Pancreas (tissue), 10 donors: ENCODE measurements at regions not wholly inside any gene's neighbourhood (a gene's known extent, or its start where the extent isn't known, plus 50 kb on each side); places are given as distances from the start of the nearest gene placed in this dataset.

Experiments used
- ATAC-seq, 4 donors: fragments of 200-7000 bp; cut with Tn5 transposase; one replicate each; pipeline versions ENCODE4 v1.8.0 to v1.9.1; 2020; ENCODE audit warnings: mild to moderate bottlenecking in 4 of 4, moderate library complexity in 4 of 4
- DNase-seq, 6 donors: peaks; one replicate each; pipeline ENCODE4 v3.0.0-alpha.2; 2020
- FAIRE-seq: peaks from 2 replicates; lab custom pipeline; 2012; peaks lifted over from hg19 to GRCh38; lab: Jason Lieb, UNC
- H3K27ac ChIP-seq, 4 donors: fragments of 200-600 bp; sonication (generic); 1 replicate in 3 of 4; 2 replicates in 1 of 4; pipeline versions ENCODE4 v1.5.0 to v1.8.0; 2020
- H3K27me3 ChIP-seq, 4 donors: fragments of 200-600 bp; one replicate each; pipeline ENCODE4 v1.8.0; 2021
- H3K36me3 ChIP-seq, 3 donors: fragments of 200-600 bp; sonication (generic) in 1 of 3; one replicate each; pipeline versions ENCODE4 v1.5.0 to v1.8.0; 2020 to 2021
- H3K4me1 ChIP-seq, 3 donors: fragments of 200-600 bp; one replicate each; pipeline ENCODE4 v1.8.0; 2021
- H3K4me3 ChIP-seq, 4 donors: fragments of 200-600 bp; sonication (generic) in 2 of 4; one replicate each; pipeline versions ENCODE4 v1.5.0 to v1.8.0; 2020 to 2021
- H3K9me3 ChIP-seq, 4 donors: fragments of 200-600 bp; one replicate each; pipeline ENCODE4 v1.8.0; 2021
- WGBS, 2 donors: extraction: QIAGEN DNeasy Blood & Tissue Kit; methylation state at CpG; one replicate each; pipeline ENCODE4 v1.1.7; 2013; 5-methylcytosine and 5-hydroxymethylcytosine counted together
- intact Hi-C, 3 donors: fragments of 100-400 bp; cut with DNase I; formaldehyde crosslinking; loops; one replicate each; pipeline versions ENCODE4 v1.11.1 to v1.14.2; 2022
- TF ChIP-seq, protein P1 (sequence below), 4 donors: fragments of 200-600 bp; sonication (generic) in 3 of 4; IDR thresholded peaks; one replicate each; pipeline versions ENCODE4 v1.5.0 to v1.8.0; 2021; ENCODE audit warnings: antibody characterized with exemption in 4 of 4
- donor health status: healthy with polysubstance abuse.
- donor health status: DM: no; HTN: no; CAD: no; lungs with moderate emphysema.
- donor health status: DM: no; HTN: no; CAD: no.
- donor health status: control.
- donor health status: control.
- donor health status: Bipolar disorder and iron deficiency.
- donor health status: DM: yes; HTN: yes; CAD: no.
- donor health status: DM: no; HTN: no; CAD: no.
- donor health status: DM: no; HTN: no; CAD: no.
- donor health status: DM: yes; HTN: yes; CAD: no.

DNA sequence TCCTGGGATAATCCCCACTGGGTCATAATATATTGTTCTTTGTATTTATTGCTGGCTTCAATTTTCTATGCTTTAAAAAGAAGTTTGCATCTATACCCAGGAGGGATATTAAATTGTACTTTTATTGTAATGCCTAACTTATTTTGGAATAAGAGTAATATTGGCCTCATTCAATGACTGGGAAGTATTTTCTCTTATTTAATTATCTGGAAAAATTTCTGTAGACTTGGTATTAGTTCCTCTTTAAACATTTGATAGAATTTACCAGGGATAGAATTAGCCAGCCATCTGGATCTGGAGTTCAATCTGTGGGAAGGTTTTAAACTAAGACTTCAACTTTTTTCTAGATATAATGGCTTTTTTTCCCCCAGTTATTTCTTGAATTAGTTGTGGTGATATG is 115.2 kb upstream of the ZNF32 start:
- Histone ChIP-seq H3K27ac (no peak overlapping the region), H3K36me3 (no peaks in the 10 kb centered on the region), H3K4me3 (no peak overlapping the region), H3K9me3 (no peaks in the 10 kb centered on the region), H3K27me3 (no peaks in the 10 kb centered on the region), H3K4me1 (no peaks in the 10 kb centered on the region)
- intact Hi-C loops: no loop called here
- FAIRE-seq (no peak), ATAC-seq (no peak), DNase-seq (no peak)
- TF ChIP-seq, protein P1, sequence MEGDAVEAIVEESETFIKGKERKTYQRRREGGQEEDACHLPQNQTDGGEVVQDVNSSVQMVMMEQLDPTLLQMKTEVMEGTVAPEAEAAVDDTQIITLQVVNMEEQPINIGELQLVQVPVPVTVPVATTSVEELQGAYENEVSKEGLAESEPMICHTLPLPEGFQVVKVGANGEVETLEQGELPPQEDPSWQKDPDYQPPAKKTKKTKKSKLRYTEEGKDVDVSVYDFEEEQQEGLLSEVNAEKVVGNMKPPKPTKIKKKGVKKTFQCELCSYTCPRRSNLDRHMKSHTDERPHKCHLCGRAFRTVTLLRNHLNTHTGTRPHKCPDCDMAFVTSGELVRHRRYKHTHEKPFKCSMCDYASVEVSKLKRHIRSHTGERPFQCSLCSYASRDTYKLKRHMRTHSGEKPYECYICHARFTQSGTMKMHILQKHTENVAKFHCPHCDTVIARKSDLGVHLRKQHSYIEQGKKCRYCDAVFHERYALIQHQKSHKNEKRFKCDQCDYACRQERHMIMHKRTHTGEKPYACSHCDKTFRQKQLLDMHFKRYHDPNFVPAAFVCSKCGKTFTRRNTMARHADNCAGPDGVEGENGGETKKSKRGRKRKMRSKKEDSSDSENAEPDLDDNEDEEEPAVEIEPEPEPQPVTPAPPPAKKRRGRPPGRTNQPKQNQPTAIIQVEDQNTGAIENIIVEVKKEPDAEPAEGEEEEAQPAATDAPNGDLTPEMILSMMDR (IDR thresholded peaks at IDR 0.05): no peak

- no peaks in the 10 kb centered on the region for H3K4me1 ChIP-seq
- no peak overlapping the region for H3K4me3 ChIP-seq
- no peak for FAIRE-seq
- WGBS, 2 donors: 78 to 83% methylated on average over 10 of the region's 10 CpGs
- no peak for ATAC-seq
- H3K36me3 ChIP-seq: no peaks in the 10 kb centered on the region
- no peaks in the 10 kb centered on the region for H3K27me3 ChIP-seq
- no peak overlapping the region for H3K27ac ChIP-seq
- no peak for DNase-seq
- intact Hi-C loops: no loop called here
- TF ChIP-seq, protein P1 (IDR thresholded peaks at IDR 0.05): no peak
- no peaks in the 10 kb centered on the region for H3K9me3 ChIP-seq
Measured at GRCh38 chr10:43760514-43760913, 111.8 kb upstream of the ZNF32 start.

- TF ChIP-seq, protein P1 (IDR thresholded peaks at IDR 0.05): no peak
- WGBS, 2 donors: 81 to 90% methylated on average over 5 of the region's 5 CpGs
Measured at GRCh38 chr10:43759216-43759615, 110.5 kb upstream of the ZNF32 start.

DNA sequence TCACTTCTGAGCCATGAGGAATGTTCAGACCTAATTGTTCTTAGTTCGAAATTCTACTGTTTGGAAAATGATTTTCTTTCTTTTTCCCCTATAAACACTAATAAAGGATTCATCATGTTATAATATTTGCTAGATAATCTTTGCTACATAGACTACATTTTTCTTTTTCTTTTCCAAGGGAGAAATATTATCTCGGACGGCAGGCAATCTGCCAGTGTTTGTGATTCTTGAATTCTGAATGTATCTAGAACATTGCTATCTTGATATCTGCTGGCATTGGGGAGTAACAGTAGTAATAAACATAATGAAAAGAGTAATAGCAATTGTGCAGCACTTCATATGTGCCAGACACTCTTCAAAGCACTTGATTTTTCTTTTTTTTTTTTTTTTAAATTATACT is 107.7 kb upstream of the ZNF32 start:
- ATAC-seq (no peak), DNase-seq (no peak), FAIRE-seq (no peak)
- Histone ChIP-seq H3K9me3 (no peaks in the 10 kb centered on the region), H3K4me3 (no peak overlapping the region), H3K27ac (no peak overlapping the region), H3K36me3 (no peaks in the 10 kb centered on the region), H3K4me1 (peaks cover 0 to 5% (median 4%) of the 10 kb centered on the region in 3 donors), H3K27me3 (no peaks in the 10 kb centered on the region)
- intact Hi-C loops: no loop called here
- 55 to 69% methylated on average over 3 of the region's 3 CpGs for WGBS, 2 donors
- TF ChIP-seq, protein P1 (IDR thresholded peaks at IDR 0.05): no peak

More at GRCh38 chr10:43759216-43759615, 110.5 kb upstream of the ZNF32 start:
- no peak for FAIRE-seq
- DNase-seq: no peak
- H3K36me3 ChIP-seq: no peaks in the 10 kb centered on the region
- H3K9me3 ChIP-seq: no peaks in the 10 kb centered on the region
- ATAC-seq: no peak
- intact Hi-C loops: no loop called here
- no peak overlapping the region for H3K27ac ChIP-seq
- no peaks in the 10 kb centered on the region for H3K27me3 ChIP-seq
- no peaks in the 10 kb centered on the region for H3K4me1 ChIP-seq
- H3K4me3 ChIP-seq: no peak overlapping the region

DNA sequence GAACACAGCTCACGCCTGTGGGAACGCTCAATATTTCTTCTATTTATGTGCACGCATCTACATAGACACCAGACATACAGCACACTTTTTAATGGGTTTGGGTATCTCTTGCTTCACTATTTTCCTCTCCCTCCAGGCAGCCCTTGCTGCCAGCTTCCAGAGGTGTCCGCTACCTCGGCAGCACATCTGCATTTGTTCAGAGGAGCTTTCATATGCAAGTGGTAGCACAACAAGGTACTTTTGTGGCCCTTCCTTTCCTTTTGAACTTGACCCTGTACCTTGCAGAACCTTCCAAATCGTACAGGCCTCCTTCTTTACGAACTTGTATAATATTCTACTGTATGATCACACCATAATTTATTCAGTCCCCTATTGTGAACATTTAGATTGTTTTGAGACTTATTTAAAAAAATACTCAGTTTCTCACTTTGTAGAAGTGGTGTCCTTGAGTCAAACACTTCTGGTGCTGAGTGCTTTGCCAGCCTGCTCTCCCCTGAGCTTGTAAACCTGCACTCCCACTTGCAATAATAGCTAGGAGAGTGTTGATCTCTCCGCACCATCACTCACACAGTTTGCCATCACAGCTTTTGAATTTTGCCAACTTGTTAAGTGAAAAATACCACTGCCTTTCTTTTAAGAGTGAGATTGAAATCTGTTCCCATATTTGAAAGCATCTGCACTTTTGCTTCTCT is 106.0 kb upstream of the ZNF32 start:
- TF ChIP-seq, protein P1 (IDR thresholded peaks at IDR 0.05): no peak
- FAIRE-seq (no peak), DNase-seq (no peak), ATAC-seq (no peak)
- Histone ChIP-seq H3K4me3 (no peak overlapping the region), H3K36me3 (no peaks in the 10 kb centered on the region), H3K9me3 (no peaks in the 10 kb centered on the region), H3K27me3 (no peaks in the 10 kb centered on the region), H3K4me1 (peaks cover 0 to 7% (median 5%) of the 10 kb centered on the region in 3 donors), H3K27ac (no peak overlapping the region)
- 94% methylated on average over 8 of the region's 8 CpGs for WGBS, 2 donors
- intact Hi-C loops: no loop called here
